HEK293T (cell line): ENCODE measurements at regions not wholly inside any gene's neighbourhood (a gene's known extent, or its start where the extent isn't known, plus 50 kb on each side); places are given as distances from the start of the nearest gene placed in this dataset.

Experiments
- ARNT ChIP-seq: fragments of 450-650 bp; IDR thresholded peaks from 2 replicates; pipeline ENCODE4 v1.6.1; 2017; ENCODE audit warnings: mild to moderate bottlenecking
- ELF4 ChIP-seq: fragments of 450-650 bp; IDR thresholded peaks from 2 replicates; pipeline ENCODE4 v1.6.1; 2017; ENCODE audit warnings: antibody characterized with exemption
- FOXA1 ChIP-seq: fragments of 450-650 bp; IDR thresholded peaks from 2 replicates; pipeline ENCODE4 v1.6.1; 2016; ENCODE audit warnings: mild to moderate bottlenecking
- FOXK2 ChIP-seq: fragments of 450-650 bp; IDR thresholded peaks from 2 replicates; pipeline ENCODE4 v1.6.1; 2016; ENCODE audit warnings: mild to moderate bottlenecking
- FOXM1 ChIP-seq: fragments of 450-650 bp; IDR thresholded peaks from 2 replicates; pipeline ENCODE4 v1.6.1; 2017; ENCODE audit warnings: mild to moderate bottlenecking, borderline replicate concordance
- HDGF ChIP-seq: fragments of 450-650 bp; IDR thresholded peaks from 2 replicates; pipeline ENCODE4 v1.6.1; 2017; ENCODE audit warnings: antibody characterized with exemption, borderline replicate concordance
- LEF1 ChIP-seq: fragments of 450-650 bp; IDR thresholded peaks from 2 replicates; pipeline ENCODE4 v1.6.1; 2017; ENCODE audit warnings: mild to moderate bottlenecking, borderline replicate concordance
- NFRKB ChIP-seq: fragments of 450-650 bp; IDR thresholded peaks from 2 replicates; pipeline ENCODE4 v1.6.1; 2016; ENCODE audit warnings: mild to moderate bottlenecking, moderate library complexity
- SP1 ChIP-seq: fragments of 450-650 bp; IDR thresholded peaks from 2 replicates; pipeline ENCODE4 v1.6.1; 2017
- SUZ12 ChIP-seq: fragments of 450-650 bp; IDR thresholded peaks from 2 replicates; pipeline ENCODE4 v1.6.1; 2016; ENCODE audit warnings: mild to moderate bottlenecking
- TARDBP ChIP-seq: fragments of 450-650 bp; IDR thresholded peaks from 2 replicates; pipeline ENCODE4 v1.6.1; 2016

DNA sequence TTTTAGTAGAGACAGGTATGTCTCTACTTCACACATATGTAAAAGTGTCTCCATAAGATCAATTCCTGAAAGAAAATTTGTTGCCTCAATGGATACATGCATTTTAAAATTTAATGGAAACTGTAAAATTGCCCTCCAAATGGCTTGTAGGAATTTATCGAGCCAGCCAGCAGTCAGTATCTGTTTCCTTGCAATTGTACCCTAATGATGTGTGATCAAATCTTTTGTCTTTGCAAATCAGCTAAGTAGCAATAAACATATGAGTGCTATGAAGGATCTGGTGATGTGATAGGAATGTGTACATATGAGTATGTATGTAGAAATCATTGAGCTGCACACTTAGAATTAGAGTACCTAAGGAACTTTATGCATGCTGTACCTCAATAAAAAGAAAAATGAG is 253.0 kb downstream of the MAFB start:
- no peak for TF ChIP-seq ELF4
- no peak for TF ChIP-seq LEF1
- TF ChIP-seq NFRKB, result no peak
- TF ChIP-seq FOXA1, result no peak
- TF ChIP-seq SP1, result no peak
- TF ChIP-seq TARDBP, result no peak
- TF ChIP-seq SUZ12, result no peak
- no peak for TF ChIP-seq FOXK2
- TF ChIP-seq HDGF, result no peak
- TF ChIP-seq FOXM1, result no peak
- no peak for TF ChIP-seq ARNT
